ENCODE measurements at regions not wholly inside any gene's neighbourhood (a gene's known extent, or its start where the extent isn't known, plus 50 kb on each side); places are given as distances from the start of the nearest gene placed in this dataset.

- TF ChIP-seq CTCF (conservative IDR thresholded peaks at IDR 0.05 in 1 of 2, IDR thresholded peaks at IDR 0.05 in 1 of 2; ENCODE audit: low read depth in 1 of 2, low read length in 2 of 2), result no peak
- TF ChIP-seq EZH2 (IDR thresholded peaks at IDR 0.05; ENCODE audit: low read length, missing control alignments), result no peak
These were observed 79.7 kb upstream of the FYN start for GRCh38 chr6:111952821-111953540.

Measured in fibroblast of lung (primary cell).